ENCODE measurements at regions not wholly inside any gene's neighbourhood (a gene's known extent, or its start where the extent isn't known, plus 50 kb on each side); places are given as distances from the start of the nearest gene placed in this dataset.

GRCh38 chr6:21648475-21649050 is 55.0 kb downstream of the SOX4 start:
- no peak for DNase-seq

GRCh38 chr6:21653323-21653722 is 59.8 kb downstream of the SOX4 start:
- DNase-seq, result no peak

DNA sequence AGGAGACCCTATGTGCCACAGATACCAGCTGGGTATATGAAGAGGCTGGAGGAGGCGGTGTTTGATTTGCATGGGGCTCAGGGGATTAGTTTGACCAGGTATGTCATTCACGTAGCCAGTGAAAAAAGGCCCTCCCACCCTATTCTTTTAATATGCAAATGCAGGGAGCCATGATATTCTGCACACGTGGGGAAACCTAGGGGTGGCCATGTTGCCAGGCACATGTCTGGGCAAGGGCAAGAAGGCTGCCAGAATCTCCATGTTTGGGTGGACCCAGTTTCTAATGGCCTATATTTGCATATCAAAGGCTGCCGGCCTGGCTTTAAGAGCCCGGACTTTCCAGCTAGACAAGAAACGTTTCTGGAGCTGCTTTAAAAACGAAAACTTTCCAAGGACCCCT is 60.4 kb downstream of the SOX4 start:
- DNase-seq, result no peak

DNA sequence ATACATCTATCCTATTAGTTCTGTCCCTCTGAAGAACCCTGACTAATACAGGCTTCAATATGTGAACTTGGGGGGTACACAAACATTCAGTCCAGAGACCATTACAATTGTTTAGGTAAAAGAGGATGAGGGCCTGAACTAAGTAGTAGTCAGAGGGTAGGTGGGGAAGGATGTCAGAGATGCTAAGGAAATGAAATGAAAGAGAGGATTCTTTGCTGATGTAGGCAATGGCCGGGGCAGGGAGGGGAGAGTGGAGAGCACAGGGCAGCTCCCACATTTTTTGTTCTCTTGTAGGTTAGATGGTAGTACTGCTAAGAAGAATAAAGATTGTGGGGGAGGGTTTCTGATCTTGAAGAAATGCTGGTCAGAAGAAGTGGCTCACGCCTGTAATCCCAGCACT is 60.8 kb downstream of the SOX4 start:
- no peak for DNase-seq

DNA sequence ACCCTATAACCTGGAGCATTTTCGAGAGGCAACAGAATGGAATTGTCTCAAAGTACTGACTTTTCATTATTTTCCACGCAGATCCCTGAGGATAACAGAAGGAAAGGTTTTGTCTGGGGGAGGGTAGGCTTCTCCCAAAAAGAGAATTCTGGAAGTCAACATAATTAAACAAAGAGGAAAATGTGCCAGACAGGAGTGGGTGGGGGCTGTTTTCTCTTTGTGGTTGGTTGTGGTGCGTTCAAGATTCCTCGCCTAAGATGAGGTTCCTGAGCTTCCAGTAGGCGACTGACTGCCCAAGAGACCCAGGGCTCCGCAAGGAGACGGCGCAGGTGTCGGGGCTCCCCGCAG is 70.4 kb downstream of the SOX4 start:
- no peak for DNase-seq

GRCh38 chr6:21664314-21665109 is 71.0 kb downstream of the SOX4 start:
- peak; percentile 5 for DNase-seq

GRCh38 chr6:21665110-21665391 is 71.5 kb downstream of the SOX4 start:
- DNase-seq, result no peak

DNA sequence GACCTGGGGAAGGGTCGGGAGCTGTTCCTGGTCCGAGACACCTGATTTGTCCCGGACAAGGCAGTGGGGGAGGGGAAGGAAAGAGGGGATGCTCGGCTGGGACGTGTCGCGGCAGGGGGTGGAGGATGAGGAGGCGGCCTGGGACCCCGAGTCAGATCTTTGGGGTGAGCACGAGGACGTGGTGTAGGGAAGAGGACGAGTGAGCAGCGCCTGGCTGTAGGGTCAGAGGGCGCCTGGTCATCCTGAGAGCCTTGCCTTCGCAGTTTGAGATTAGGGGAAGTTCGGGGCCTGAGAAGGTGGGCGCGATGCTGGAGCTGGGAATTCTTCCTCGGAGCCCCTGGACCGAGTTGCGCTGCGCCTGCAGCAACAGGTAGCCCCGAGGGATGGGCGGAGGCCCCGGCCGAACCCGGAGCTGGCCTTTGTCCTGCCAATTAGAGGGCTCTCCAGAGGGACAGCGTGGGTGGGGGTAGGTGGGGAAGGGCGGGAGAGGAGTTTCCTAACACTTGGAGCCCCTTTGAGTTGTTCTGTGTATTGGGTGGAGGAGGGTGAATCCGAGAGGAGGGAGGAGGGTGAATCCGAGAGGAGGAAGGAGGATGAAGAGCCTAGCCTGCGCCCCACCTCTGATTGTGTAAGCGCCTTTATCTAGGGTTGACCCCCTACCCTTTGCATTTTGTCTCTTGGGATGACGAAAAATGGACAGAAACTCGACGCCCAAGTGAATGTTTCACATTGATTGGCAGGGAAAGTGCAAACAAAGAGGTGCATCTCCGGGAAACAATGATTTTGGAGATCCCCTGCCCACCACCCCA is 72.0 kb downstream of the SOX4 start:
- no peak for DNase-seq

DNA sequence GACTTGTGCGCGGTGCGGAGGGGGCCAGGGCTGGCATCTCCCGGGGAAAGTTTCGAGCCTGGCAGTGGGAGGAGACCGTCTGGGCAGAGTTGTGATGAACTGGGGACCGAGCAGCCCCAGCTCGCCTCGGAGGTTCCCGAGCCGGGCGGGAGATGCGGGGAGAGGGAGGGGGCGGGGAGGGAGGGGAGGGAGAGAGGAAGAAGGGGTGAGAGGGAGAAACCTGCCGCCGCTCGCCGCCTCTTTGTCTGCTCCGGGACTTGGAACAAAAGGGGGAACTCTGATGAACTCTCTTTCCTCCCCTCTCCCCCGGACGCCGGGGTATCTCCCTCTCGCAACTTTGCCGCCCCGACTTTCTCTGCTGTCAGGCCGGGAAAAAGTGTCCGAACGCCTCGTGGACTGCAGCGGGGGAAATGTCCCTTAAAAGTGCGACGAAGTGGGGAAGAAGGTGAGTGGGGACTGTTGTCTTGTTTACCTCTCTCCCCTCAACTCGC is 72.7 kb downstream of the SOX4 start:
- no peak for DNase-seq

DNA sequence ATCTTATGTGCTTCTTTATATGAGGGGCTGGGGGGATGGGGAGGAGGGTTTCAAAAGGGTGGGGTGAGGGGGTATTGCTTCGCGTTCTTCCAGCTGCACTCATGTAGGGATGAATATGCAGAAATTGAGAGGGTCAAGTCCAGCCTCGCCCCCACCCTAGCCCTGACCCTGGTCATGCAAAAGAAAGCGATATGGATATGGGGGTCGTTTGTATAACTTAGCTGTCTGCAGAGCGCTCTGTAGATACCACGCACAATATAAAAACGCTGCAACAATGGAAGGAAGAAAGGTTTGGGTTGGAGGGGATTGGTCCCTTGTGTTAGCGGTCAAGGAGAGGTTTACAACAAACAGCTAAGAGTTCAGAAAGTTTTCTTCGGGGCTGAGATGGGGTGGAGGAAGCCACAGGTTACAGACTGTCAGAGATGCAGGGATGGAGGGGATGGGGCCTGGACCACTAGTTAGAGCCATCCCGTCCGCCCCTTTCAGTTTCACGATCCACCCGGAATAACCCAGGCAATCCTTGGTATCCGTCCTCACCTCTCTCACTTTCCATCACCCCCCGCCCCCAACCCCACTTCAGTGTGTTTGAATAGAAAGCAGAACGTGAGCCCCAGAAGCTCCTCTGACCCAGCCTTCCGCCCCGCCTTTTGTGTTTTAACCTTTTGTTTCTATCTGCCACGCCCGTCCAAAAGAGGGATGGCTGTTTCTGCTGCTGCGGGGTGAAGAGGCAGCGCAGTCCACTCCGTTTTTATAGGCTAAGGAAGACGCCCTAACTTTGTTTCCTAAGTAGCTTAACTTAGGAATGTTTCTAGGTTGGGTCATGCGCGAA is 73.5 kb downstream of the SOX4 start:
- DNase-seq, result peak; percentile 12

GRCh38 chr6:21668795-21669194 is 75.2 kb downstream of the SOX4 start:
- no peak for DNase-seq

DNA sequence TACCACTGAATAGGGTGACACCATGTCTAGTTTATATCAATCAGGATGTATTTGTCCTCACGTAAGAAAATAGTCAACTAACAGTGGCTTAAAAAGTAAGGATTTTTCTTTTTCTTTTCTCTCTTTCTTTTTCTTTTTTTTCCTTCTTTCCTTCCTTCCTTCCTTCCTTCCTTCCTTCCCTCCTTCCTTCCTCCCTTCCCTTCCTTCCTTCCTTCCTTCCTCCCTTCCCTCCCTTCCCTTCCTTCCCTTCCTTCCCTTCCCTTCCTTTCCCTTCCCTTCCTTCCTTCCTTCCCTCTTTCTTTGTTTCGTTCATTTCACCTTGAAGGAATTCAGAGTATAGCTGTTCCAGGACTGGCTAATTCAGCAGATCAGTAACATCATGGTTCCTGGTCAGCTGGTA is 83.2 kb downstream of the SOX4 start:
- DNase-seq, result no peak

- no peak for DNase-seq
Observed at GRCh38 chr6:21678990-21679389, 85.4 kb downstream of the SOX4 start.

DNA sequence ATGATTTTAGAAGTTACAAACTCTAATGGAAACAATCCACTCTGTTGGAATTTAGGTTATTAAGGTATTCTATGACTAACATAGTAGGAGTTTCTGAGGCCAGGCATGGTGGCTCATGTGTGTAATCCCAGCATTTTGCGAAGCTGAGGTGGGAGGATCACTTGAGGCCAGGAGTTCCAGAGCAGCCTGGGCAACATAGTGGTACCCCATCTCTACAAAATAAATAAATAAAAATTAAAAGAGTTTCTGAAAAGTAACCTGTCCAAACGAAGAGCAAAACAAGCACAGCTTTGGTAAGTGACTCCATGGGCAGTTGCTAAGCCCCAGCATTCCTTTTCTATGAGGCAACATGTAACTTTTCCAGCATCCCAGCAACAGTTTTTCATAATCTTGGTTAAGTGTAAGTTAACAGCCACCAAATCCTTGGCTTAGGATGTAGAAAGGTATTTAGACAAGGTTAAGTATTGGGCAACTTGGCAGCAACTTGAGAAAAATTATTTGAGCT is 86.3 kb downstream of the SOX4 start:
- no peak for DNase-seq

- DNase-seq, result no peak
Observed at GRCh38 chr6:21680611-21681010, 87.1 kb downstream of the SOX4 start.

GRCh38 chr6:21690489-21690888 is 96.9 kb downstream of the SOX4 start:
- DNase-seq, result no peak

DNA sequence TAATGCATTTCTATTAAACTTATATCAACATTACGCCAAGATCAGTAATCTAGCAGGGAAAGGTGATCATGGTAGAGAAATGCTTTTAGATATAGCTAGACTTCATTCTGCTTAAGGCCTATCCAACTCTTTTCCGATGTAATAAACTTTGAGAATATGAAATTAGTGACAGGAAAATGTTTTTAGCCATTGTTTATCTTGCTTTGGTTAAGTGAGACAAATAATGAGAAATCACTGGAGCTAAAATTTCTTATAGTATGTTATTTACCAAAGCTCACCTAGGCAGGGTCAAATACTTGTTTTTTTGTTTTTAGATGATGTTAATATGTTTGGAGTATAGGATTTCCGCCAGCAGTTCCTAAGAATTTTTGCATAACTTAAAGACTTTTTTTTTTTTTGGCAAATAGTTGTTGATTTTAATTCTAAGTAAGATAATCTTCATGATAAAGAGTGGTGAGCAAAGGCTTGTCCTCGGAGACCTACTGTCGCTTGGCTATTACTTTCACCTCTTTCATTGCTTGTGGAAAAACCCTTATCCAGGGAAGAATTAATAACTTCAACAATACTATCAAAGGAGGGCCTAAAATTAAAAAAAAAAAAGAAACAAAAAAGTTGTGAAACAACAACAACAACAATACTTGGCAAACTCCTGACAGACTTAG is 98.3 kb downstream of the SOX4 start:
- no peak for DNase-seq

GRCh38 chr6:21692721-21693120 is 99.2 kb downstream of the SOX4 start:
- no peak for DNase-seq

DNA sequence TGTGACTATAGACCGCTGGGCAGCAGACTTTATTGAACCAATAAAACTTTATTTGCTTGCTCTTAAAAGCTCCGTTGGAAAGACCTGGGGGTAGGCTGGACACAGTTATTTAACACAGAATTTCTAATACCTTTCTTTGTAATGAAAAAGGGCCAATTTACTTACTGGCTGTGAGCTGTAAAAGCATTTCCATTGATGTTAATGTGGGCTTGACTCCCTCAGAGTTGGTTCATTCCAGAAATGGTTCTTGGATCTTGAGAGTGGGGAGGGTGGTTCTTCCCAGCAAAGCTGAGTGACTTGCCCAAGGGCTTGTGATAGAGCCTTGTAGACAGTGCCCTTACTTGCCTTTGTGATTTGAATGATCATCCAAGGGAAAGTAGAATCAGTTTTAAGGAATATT is 100.6 kb downstream of the SOX4 start:
- no peak for DNase-seq

- no peak for DNase-seq
Observed at GRCh38 chr6:21707524-21708319, 114.2 kb downstream of the SOX4 start.

GRCh38 chr6:21708320-21708580 is 114.7 kb downstream of the SOX4 start:
- DNase-seq, result no peak

DNA sequence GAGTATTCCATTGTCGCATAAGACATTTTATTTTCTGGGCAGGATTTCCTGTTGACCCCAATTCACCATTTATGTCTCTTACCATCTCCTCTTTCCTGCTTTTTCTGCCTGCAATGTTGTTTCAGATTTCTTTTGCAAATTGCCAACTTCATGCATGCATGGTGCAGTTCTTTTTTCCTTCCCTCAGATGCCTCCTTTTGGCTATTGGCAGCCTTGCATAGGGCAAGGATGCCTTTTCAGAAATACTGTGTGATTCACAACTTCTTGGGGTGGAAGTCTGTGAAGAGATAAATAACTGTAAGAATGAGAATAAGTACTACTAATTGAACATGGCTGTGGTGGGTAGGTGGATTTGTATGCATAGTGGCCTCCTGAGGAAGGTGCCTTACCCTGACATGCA is 116.7 kb downstream of the SOX4 start:
- DNase-seq, result no peak
